Stimulated activated CD8-positive, alpha-beta memory T cell treated with anti-CD3 and anti-CD28 coated beads, Interleukin-12 subunit alpha, Interleukin-12 subunit beta, amount 100 ng/mL, for 4 hours (primary cell): ENCODE measurements at regions not wholly inside any gene's neighbourhood (a gene's known extent, or its start where the extent isn't known, plus 50 kb on each side); places are given as distances from the start of the nearest gene placed in this dataset.

Source experiments
- DNase-seq: peaks from one replicate; pipeline ENCODE4 v3.0.0-alpha.2; 2020; ENCODE audit warnings: low read depth

DNA sequence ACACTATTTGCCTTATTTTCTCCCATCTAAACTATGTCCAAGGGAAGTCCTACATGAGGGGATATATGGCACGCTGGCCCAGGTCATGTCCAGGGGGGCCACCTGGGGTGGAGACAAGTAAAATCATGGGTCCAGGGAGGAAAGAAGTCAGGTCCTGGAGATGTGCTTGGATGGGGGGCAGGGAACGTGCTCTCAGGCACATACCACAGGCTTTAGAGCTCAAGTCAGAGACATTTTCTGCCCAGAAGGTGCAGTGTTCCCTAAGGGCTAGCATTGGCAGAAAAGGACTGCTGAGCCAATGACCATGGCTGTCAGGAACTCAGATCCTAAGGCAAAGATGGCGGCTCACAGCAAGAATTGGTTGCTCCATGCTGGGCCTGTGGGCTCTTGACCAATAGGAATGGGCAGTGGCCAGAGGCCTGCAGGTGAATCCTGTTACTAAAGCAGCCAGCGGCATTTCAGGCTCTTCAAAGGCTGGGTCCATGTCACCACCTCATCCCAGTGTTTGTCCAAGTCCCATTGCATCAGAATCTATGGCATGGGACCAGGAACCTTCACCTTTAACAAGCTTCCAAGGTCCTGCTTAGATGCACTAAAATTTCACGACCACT lies 175.0 kb downstream of the RPLP1 start:
- no peak for DNase-seq

DNA sequence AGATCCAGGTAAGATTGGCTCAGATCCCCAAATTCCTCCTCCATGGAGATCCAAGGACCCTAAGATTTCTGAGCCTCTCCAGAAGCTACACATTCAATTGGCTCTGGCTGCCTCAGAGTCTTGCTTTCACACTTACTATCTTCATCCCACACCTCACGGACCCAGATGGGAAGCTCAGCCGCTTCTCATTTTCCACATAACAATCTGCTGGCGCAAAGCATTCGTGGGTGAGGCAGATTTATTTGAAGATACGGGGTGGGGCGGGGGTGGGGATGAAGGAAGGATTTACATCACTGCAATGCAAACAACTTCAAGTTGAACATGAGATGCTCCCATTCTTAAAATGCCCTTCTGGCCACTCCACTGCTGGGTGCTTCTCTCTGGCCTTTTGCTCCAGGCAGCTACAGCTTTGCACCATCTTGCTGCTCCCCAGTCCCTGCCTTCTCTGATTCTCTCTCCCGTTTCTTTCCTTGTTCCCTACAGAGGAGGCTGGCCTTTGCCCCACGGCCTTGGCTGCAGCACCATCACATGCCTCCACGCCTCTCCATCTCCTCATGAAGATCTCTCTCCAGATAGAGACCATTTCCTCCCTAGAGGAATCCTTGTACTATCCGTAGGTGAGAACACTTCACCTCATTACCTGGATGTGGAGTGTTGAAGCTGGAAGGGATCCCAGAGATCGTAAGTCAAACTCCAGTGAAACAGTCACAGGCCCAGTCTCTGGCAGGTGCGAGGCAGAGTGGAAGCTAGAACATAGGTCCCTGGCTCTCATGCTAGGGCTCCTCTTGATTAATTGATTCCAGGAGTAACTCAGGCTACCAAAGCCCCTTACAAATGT lies 175.9 kb downstream of the RPLP1 start:
- DNase-seq = no peak

DNA sequence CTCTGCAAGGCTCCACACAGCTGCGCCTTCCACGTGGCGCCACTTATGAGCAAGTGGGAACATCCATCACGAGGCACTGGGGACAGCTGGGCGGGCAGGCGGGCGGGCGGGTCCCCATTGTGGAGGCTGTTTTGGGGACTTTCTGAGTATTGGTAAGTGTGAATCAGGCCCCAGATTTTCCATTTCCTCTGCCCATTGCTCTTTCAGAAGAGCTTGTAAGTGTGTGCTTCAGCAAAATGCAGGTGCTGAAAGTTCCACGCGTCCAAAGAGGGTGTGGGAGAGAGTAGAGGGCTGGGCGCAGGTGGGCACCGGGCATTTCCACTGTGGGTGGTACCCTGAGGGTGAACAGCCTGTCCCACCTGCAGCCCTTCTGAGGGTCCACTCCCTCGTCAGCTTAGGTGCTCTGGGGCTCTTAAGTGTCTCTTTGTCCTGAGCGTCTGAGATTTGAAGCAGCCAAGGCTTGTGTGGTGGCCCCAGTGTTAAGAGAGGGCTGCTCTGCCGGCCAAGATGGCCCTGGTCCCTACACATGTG lies 177.1 kb downstream of the RPLP1 start:
- DNase-seq = no peak

DNA sequence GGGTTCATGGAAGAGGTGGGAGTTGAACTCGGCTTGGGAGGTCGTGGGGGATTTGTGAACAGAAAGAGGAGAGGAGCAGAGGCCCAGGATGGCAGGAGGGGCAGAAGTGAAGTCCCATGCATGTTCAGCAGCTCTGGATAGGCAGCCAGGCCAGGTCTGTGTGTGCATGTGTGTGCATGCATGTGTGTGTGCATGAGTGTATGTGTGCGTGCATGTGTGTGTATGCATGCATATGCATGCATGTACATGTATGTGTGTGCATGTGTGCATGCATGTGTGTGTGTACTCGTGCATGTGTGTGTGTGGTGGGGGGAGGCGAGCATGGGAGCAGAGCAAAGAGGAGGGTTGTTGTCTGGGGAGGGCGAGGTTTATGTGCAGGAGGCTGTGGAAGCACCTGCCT lies 178.4 kb downstream of the RPLP1 start:
- no peak for DNase-seq

DNA sequence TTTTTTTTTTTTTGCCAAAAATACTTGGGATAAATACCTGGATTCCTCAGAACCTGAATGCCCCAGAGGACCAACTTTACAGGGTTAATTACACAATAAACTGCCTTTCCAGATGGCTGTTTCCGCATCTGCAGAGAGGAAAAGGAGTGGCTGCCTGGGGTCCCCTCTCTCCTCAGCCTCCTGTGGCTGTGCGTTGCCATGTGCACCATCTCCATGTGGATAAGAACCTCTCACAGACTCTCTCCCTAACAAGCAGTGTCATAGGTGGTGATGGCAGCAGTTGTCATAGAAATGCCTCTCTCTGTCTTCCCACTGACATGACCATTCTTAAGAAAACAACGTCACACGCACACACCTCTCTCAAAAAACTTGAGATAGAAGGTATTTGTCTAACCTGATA lies 179.4 kb downstream of the RPLP1 start:
- DNase-seq = no peak

DNA sequence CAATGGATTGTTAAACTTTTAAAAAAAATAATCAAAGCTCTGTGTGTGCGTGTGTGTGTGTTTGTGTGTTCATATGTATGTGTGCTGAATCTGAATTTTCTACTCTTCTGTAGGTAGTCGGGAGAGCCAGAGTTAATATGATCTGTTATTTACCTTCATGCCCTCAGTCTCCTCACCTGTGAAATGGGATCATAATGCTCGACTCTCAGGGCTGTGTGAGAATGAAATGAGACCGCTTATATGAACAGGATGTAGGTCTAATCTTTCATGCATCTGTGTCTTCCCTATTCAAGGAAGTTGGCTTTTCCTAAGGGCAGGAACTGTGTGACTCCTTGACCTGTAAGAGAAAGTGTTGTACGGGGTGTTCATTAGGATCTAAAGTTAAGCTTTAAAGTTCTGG lies 182.2 kb downstream of the RPLP1 start:
- DNase-seq = no peak

DNA sequence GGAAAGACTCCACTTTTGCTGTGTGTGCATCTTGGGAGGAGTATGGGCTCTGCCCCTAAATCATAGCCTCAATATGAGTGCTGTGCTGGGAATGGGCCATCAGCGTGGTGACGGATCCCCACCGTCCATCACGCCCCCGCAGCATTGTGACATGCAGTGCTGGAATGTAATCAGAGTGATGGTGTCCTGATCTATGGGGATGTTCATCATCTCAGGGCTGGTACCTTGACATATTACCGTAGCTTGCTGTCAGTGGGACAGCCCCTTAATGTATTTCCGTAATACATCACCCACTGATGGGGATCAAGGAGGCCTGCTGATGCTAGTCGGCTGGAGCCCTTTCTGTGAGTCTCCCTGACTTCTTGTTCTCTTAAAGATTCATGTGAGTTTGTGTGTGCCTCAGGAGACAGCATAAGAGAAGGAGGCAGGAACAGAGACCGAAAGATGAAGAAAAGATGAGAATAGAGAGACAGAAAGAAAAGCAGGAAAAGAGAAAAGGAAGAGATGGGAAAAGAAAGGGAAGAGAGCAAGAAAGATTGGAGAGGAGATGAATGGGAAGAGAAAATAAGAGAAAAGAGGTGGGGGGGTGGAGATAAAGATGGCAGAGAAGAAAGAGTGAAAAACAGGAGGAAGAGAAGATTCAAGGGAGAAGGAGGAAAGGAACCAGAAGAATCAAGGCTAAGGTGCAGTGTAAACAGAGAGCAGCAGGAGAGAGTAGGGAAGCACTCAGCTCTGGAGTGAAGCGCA lies 183.7 kb downstream of the RPLP1 start:
- DNase-seq = no peak

DNA sequence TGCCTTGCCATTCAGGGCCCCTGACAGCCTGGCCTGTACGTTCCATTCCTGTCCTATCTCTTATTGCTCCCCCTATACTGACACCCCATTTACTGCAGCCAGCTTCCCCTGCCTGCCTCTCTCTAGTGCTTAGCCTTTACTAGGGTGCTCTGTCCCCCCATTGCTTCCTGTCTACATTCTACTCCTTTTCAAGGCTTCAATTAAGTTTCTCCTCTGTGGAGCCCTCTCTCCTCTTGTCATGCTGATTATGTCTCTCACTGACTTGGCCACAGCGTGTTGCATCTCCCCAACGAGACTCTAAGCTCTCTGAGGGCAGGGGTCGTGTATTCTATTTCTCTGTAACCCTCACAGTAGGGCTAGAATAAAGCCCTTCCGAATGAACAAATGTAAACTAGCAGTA lies 185.2 kb downstream of the RPLP1 start:
- no peak for DNase-seq

DNA sequence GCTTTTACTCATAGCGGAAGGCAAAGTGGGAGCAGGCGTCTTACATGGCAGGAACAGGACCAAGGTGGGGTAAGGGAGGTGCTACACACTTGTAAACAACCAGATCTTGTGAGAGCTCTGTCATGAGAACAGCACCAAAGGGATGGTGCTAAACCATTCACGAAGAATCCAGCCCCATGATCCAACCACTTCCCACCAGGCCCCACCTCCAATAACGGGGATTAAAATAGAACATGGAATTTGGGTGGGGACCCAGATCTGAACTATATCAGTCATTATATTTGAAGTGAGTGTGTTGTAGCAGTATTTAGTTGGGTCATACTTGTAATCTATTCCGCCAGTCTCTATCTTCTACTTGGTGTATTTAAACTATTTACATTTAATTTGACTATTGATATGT lies 190.9 kb downstream of the RPLP1 start:
- DNase-seq = no peak

DNA sequence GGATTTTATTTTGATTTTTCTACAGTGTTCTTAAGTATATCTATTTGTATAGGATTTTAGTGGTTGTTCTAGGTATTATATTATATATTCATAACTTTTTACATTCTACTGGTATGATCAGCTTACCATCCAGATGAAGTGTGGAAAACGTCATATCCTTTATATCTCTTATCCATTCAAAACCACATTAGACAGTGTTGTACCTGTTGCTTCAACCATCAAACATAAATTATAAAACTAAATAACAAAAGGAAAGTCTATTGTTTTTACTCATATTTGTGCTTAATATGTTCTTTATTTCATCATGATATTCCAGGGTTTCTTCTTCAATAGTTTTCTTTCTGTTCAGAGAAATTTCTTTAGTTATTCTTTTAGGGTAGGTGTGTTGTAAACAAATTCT lies 191.4 kb downstream of the RPLP1 start:
- DNase-seq = no peak

DNA sequence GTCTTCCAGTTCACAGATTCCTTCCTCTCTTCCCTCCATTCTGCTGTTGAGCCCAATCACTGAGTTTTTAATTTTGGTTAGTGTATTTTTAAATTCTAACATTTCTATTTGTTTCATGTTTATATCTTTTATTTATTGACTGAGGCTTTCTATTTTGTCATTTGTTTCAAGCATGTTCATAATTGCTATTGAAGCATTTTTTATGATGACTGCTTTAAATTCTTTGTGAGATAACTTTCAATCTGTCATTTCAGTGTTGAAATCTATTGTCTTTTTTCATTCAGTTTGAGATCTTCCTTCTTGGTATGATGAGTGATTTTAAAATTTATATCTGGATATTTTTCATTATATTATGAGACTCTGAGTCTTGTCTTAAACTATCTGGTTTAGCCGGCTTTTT lies 192.3 kb downstream of the RPLP1 start:
- no peak for DNase-seq

DNA sequence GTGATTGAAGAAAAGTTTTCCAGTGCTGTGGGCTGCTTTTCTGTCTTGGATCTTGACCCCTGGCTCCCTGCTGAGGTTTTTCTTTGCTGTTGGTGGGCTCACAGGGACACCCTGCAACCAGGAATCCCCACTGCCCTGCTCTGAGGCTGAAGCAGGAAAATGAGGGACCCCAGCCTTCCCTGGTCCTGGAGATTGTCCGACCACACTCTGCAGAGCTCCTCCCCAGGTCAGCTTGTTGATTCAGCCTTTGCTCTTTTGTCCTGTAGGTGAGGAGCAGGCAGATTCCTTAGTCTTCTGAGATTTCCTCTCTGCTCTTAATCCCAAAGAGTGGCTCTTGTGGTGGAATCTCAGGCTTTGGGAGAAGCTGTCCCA lies 194.5 kb downstream of the RPLP1 start:
- no peak for DNase-seq

DNA sequence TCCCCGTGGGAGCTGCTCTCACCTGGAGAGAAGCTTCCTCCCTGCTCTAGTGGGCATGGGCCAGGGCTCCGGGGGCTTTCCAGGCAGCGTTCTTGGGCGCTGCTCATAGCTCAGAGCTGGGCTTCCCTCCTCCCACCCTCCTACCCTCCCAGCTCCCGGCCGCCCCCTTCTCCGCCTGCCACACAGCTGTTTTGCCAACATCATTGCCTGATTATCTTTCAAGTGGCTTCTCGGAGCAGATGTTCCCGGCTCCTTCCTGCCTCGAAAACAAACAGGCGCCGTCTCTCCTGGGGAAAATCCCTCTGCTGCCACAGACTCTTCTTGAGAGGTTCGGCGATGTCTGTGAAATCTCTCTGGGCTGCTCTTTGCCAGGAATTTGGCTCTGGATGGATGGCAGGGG lies 195.6 kb downstream of the RPLP1 start:
- no peak for DNase-seq

DNA sequence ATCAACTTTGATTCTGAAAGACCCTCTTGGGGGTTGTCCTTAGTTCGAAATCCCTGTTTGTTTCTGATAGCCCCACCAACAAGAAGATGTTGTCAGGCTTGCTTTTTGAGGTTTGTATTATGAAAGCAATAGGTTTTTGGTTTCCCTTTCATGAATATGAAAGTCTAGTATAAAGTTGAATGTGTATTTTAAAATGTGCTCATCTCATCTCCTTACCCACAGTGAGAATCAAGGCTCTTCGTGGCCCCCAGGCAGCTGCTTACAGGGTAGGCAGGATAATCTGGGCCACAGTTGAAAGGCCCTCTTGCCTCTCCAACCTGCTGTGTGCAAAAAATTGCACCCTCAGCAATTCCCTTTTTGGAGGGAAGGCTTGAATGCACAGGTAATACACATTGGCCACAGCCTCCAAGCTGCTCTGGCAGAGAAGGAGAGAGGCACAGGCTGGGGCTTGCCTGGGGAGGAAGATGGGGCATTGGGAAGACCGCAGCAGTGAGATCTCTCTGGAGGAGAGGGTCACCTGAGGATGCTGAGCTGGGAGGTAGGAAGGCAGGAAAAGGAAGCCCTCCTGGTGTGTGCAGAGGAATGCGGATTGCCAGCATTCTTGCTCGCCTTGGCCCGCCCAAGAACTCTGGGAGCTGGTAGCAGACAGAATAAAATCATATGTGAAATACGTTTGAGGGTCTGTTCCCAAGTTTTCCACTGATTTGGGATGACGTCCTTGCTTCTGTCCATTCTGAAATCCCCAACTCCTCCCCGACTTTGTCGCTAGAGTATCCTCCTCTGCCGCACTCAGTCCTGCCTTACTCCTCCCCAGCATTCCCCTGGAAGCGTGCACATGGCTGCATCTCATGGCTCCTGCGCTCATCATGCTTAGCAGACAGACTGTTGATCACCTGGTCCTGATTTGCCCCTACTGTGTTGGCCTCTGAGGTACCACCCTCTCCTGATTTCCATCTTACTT lies 196.4 kb downstream of the RPLP1 start:
- DNase-seq = no peak

DNA sequence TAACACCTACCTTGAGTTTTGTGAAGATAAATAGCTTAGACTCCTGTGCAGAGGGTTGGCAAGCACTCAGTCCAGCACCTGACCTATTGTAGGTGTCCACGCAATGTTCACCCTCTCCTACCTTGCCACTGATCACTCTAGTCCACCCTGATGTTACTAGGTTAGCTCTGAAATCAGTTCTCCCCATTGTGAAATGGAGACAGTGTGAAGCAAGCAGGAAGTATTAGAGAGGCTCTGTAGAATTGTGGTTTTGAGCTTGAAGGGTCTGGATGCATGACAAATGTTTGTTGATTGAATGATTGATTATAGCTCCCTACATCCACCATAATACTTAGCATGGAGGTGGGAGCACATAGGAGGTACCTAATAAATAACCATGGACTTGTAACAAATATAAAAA lies 199.7 kb downstream of the RPLP1 start:
- no peak for DNase-seq

DNA sequence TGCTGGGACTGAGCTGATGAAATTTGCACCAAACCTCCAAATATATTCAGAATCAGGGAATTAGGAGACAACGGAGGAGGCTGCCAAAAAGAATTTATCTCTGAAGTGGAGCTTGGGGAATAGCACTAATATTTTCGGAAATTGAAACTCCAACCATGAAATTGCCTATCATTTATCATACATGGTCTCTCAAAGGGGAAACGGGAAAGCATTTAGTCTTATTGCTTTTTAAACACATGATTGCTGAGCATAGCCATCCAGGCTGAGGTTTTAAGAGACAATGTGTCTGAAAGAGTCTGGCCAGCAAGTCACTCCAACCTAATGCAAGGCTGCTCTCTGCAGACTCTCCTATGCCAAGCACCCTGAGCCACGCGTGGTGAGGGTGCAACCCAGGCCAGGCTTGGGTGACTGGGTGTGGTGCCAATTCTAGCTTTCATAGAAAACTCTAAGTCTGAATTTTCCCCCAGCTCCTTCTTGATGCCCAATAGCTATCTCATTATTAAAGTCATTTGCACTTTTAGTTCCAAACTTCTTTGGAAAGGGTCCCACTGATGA lies 200.2 kb downstream of the RPLP1 start:
- no peak for DNase-seq

DNA sequence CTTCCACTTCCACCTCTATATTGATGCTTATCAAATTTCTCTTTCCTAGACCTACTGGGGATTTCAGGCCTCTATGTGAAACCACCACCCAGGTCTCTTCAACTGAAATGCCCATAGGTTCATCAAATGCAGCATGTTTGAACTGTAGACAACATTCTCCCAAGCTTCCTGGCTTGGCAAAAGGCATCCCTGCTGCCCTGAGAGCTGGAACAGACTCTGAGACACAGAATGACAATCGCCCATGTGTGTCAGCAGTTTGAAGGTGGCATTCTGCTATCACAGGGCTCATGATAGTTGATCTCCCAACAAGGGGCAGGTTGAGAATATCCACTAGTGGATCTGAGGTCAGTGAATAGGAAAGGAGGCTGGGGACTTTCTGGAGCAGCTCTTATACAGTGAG lies 200.7 kb downstream of the RPLP1 start:
- no peak for DNase-seq

DNA sequence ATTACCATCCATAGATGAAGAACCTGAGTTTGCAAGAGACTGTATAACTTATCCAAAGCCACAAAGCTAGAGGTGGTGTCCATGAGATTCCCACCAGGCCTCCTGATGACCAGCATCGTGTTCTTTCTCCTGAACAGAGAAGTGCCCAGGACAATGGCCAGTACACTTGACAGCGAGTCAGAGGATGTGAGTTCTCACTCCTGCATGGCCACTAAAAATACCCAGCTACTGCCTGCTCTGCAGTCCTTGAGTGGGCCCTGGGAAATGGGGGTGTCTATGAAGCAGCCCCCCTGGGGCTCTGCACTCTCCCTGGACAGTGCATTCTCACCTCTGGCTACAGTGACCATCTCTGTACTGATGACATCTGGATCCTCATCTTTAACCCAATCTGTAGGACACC lies 201.2 kb downstream of the RPLP1 start:
- DNase-seq = no peak

DNA sequence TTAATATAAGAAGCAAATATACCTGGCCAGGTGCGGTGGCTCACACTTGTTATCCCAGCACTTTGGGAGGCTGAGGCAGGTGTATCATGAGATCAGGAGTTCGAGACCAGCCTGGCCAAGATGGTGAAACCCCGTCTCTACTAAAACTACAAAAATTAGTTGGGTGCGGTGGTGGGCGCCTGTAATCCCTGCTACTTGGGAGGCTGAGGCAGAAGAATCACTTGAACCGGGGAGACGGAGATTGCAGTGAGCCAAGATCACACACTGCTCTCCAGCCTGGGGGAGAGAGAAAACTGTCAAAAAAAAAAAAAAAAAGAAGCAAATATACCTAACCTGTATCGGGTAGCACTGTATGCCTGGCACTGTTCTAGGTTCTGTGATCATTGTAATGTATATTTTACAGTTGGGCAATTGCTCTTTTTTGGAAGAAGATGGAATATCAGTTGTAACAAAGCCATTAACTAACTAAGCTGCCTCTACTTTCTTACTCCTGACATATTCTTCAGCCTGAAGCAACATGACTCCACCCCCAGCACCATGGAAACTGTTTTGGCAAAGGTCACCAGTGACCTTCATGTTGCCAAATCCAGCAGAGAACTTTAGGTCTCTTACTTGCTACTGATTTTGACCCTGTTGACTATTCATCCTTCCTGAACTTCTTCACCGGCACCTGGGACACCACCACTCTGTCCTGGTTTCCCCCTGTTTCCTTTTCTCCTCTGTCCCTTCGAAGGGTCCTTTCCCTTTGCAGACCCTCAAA lies 203.8 kb downstream of the RPLP1 start:
- no peak for DNase-seq

DNA sequence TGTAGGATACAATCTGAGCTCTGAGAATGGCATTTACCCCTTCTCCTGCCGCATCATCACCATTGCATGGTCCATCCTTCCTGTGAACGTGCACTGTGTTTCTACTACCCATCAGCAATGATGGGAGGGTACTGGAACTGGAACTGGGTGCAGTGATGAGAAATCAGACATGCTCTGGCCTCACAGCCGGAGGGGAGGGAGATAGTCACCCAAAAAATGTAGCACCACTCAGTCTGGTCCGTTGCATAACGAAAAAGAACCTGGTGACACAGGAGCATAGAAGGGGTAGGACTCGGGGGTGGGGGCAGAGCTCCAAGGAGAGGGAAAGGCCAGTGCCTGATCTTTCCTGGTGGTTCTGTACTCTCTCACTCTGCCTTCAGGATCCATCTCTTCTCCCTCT lies 205.0 kb downstream of the RPLP1 start:
- DNase-seq = no peak

DNA sequence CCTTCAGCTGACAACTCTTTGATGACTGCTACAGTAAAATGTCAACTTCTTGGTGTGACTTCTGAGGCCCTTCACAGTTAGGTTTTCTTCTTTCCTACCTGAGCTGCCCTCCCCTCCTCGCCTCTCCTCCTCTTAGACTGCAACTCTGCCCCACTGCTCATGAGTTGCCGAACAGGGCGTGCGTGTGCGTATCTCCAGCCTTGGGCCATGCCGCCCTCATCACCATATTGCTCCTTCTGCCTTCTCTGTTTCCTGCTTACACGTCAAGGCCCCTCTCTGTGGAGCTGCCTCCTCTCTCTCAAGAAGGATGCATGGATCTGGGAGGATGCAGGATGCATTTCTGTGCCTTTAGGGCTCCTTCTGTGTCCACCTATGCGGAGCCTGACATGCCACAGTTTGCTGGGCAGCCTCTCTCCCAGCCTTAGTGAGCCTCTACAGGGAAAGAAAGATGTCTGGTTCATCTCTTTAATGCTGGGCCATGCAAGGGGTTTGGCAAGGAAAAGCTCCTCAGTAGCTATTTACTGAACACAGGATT lies 205.9 kb downstream of the RPLP1 start:
- no peak for DNase-seq
